NCI-H82 treated with DMSO at 0.1 percent for 48 hours (cell line): ENCODE measurements at regions not wholly inside any gene's neighbourhood (a gene's known extent, or its start where the extent isn't known, plus 50 kb on each side); places are given as distances from the start of the nearest gene placed in this dataset.

Source experiments
- DNase-seq: peaks from one replicate; lab custom pipeline; 2025; ENCODE audit not compliant: unreplicated experiment; lab: John Stamatoyannopoulos, UW

GRCh38 chr13:103403148-103403740 is 337.0 kb upstream of the SLC10A2 start:
- DNase-seq: peak; percentile 37

- DNase-seq: no peak
Observed at GRCh38 chr13:103395139-103395538, 328.9 kb upstream of the SLC10A2 start.

GRCh38 chr13:103394618-103395017 is 328.4 kb upstream of the SLC10A2 start:
- DNase-seq: no peak

- no peak for DNase-seq
Observed at GRCh38 chr13:103391936-103392335, 325.7 kb upstream of the SLC10A2 start.

GRCh38 chr13:103388839-103389238 is 322.6 kb upstream of the SLC10A2 start:
- no peak for DNase-seq

DNA sequence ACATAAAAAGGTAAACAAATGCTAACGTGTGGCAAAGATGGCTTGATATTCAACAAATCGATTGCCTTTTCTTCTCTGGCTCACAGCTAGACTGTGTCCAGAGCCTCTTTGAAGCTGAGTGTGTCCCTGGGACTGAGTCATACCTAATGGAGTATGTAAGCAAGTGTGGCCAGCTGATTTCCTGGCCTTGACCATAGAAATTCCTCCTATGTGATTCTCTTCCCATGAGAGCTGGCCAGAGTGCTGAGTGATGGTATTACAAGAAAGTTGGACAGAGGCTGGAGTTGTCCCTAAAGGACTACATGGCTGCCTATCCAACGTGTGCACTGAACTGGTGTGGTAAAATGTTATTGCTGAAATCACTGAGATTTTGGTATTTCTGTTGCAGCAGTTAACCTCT is 320.1 kb upstream of the SLC10A2 start:
- no peak for DNase-seq

- no peak for DNase-seq
Observed at GRCh38 chr13:103373916-103374315, 307.7 kb upstream of the SLC10A2 start.

DNA sequence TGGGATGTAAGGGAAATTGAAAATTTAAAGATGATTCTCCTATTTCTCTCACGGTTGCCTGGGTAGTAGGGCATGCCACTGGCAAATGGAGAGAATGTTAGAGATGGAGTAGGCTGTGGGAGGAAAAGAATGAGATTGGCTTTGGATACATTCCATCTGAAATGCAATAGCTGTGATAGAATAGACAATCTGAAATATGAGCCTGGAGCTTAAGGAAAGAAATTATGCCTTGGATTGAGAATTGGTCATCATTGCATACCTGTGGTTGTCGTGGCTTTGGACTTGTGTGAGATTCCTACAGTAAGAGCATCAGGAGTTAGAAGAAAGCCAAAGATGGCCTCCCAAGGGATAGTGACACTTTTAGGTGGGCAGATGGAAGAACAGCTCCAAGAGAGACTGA is 305.1 kb upstream of the SLC10A2 start:
- no peak for DNase-seq

GRCh38 chr13:103370790-103371189 is 304.6 kb upstream of the SLC10A2 start:
- no peak for DNase-seq

DNA sequence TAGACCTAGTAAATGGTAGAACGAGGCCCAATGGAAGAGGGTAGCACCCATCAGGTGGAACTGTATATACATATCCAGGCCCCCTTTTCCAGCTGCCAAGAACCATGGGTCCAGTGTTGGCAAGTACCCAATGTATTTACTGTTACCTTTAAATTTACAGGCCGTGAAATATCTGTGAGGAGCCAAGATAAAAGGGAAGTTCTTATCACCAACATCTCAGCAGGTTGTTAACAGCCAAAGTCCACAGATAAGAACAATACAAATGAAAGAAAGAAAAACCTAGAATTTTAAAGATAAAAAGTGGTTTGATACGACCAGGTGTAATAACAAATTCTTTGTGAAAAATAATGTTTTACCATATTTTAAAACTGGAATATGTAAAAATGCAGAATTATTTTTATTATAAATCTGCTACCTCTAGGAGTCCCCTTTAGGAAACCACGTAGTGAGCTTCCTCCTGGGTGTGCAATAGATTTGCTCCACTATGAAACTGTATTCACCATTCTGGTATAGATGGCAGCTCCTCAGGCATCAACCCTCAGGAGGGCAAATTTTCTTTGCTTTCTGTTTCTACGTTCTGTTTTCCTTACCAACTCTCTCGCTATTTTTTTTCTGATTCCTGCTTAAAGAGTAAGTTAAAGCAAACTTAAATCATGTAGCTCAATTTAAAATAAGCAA is 292.2 kb upstream of the SLC10A2 start:
- no peak for DNase-seq

DNA sequence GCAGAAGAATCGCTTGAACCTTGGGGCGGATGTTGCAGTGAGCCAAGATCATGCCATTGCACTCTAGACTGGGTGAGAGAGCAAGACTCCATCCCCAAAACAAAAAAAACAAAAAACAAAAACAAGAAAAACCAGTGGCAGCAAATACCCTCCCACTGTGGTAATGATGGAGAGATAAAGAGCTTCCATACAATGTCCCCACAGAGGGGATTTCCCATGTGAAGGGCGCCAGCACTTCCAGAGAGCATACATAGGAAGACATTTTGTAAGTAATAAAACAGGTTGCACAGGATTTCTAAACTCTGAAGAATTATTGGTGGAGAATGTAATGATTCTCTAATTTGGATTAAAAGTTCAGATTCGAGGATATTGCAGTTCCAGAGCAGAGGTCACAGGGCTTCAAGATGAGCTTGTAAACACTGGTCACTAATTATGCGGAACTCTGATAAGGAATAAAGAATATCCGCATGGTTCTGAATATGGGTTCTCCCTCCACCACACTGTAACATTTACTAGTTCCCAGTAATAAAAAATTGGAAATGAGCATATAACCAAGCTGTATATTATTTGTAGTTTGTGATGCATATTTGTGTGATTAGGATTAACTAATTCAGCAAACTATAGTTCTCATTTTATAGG is 290.1 kb upstream of the SLC10A2 start:
- no peak for DNase-seq

- no peak for DNase-seq
Observed at GRCh38 chr13:103354171-103354570, 288.0 kb upstream of the SLC10A2 start.

GRCh38 chr13:103351035-103351828 is 285.0 kb upstream of the SLC10A2 start:
- no peak for DNase-seq

DNA sequence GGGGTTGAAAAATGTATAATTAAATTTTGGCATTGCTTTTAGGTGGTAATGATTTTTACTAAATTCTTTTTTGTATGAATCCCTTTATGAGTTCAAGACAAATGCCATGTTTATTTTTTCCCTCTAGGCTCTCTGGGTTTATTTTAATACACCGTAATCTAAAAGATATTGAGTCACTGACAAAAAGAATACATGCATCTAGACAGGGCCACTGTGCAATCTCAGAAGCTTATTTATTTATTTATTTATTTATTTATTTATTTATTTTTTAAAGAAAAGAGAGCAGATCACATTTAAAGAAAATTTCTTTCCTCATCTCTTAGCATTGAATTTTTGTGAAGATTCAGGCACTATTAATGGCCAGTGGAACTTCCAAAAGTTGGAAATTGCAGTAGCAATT is 283.9 kb upstream of the SLC10A2 start:
- no peak for DNase-seq

GRCh38 chr13:103349211-103349980 is 283.2 kb upstream of the SLC10A2 start:
- no peak for DNase-seq

- no peak for DNase-seq
Observed at GRCh38 chr13:103335241-103335640, 269.0 kb upstream of the SLC10A2 start.

DNA sequence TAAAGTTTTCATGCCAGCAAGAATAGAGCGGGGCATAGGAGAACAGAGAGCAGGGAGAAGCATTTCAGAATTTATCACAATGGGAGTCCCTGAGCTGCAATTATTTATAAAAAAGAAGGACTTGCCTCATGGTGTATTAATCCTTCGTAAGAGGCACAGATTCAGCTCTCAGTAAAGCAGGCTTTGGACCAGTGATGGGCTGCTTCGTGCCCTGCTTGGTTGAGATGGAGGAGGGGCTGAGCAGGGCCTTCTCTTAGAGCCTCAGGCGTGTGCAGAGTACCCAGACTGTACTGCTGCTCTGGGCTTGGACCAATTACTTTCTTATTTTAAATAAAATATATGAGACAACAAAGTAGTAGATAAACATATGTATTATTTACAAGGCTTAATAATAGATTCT is 265.7 kb upstream of the SLC10A2 start:
- DNase-seq: no peak

DNA sequence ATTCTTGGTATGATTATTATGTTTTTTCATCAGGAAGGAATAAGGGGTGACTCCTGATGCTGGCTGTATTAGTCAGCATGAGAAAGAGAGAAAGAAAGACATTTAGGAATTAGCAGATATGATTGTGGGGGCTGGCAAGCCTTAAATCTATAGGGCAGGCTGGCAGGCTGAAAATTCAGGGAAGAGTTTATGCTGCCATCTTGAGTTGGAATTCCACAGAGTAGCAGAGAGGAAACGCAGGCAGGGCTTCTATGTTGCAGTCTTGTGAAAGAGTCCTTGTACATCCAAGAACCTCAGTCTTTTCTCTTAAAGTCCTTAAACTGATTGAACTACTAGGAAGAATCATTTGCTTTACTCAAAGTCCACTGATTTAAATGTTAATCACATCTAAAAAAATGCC is 262.7 kb upstream of the SLC10A2 start:
- DNase-seq: no peak

DNA sequence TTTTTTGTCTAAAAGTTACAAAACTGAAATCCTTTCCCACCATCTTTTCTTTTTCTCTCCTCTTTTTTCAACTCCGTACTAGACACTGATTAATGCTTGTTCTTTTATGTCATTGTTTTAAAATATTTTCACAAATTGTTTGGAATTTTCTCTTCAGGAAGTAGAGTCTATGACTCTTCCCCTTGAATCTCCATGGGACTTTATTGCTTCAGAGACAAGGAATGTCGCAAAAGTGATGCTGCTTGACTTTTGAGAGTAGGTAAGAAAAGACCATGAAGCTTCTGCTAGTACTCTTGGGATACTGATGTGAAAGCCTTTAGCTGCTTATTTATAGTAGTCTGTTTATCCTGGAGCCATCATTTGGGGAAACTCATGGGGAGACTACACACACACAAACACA is 260.1 kb upstream of the SLC10A2 start:
- DNase-seq: no peak

DNA sequence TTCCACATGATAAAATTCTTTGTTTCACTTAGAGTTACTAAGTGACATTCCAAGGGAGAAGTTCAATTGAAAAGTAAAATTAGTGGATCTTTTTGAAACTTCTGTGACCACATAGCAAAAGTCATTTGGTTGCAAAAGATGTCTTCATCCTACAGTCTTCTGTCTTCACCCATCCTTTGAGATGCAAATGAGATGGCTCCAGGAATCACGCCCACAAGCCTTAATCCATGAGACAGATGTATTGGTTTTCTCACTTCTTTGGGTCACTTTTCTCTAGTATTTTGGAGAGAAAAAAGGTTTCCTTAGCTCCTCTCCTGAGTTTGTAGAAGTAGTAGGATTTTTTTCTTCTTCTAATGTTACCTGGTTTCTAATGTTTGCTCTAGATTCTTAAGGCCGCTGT is 259.5 kb upstream of the SLC10A2 start:
- DNase-seq: no peak

GRCh38 chr13:103324641-103325040 is 258.4 kb upstream of the SLC10A2 start:
- no peak for DNase-seq
